Dedifferentiated amniotic fluid mesenchymal stem cell (primary cell): ENCODE measurements at regions not wholly inside any gene's neighbourhood (a gene's known extent, or its start where the extent isn't known, plus 50 kb on each side); places are given as distances from the start of the nearest gene placed in this dataset.
"Not testable (repeated sequence)": the region's sequence is repeated elsewhere in the genome, so short reads cannot be mapped to it uniquely, and the experiment has no call there.

Source experiments
- DNase-seq: peaks from one replicate; pipeline ENCODE4 v3.0.0-alpha.2; 2016; ENCODE audit errors: extremely low spot score

DNA sequence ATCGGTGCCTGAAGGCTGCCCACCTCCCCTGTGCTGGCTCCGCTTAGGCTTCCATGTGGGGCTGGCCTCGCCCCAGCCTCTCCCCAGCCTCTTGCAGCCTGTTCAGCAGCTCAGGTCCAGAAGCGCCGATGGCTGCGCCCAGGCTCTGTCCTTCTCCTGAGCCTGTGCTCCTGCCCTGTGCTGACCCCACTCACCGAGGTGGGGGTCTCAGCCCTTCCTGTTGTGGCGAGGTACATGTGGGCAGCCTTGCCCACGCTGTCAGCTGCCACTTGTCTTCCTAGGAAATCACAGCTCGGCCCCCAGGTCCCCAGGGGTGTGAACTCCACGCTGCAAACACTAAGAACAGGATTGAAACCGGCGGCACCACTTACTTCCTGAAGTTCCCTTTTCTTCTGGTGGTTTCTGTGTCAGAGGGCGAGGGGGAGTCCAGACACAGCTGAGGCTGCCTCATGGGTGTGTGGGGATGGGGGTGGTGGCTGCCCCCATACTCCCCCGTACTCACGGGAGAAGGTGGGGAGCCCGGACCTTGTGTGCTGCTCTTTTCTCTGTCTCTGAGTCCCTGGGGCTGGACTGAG, 249.1 kb downstream of the TMEM121 start:
- not testable (repeated sequence) for DNase-seq

DNA sequence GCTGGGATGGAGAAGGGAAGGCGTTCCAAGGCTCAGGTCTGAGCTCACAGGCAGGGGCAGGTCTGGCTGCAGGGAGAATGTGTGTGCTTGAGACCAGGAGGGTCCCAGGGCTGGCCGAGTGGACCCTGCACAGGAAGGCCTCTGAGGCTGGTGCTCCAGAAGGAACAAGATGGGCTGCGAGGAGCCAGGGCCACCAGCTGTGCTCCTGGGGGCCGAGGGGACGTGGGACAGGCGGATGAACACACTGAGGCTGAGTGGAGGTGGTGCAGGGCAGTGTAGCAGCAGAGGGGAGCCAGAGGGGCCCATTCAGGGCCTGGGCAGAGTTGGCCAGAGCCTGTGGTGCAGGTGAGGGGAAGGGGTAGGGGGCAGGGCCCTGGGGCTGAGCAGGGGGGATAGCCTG, 249.7 kb downstream of the TMEM121 start:
- not testable (repeated sequence) for DNase-seq

DNA sequence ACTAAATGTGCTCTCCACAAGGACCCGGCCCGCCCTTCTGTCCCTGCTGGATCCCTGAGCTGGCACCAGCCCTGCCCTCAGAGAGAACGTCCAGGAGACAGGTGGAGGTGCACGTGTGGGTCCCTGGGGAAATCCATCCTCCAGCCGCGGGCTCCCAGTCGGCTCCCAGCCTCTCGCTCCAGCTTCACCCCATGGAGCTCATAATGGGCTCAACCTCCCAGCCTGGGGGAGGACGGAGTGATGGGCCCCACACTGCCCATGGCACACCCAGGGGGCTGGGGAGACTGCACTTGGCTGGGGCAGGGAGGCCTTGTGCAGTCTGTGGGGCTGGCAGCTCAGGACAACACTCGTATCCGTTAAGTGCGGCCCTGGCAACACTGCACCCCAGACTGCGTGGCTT, 250.5 kb downstream of the TMEM121 start:
- no peak for DNase-seq

DNA sequence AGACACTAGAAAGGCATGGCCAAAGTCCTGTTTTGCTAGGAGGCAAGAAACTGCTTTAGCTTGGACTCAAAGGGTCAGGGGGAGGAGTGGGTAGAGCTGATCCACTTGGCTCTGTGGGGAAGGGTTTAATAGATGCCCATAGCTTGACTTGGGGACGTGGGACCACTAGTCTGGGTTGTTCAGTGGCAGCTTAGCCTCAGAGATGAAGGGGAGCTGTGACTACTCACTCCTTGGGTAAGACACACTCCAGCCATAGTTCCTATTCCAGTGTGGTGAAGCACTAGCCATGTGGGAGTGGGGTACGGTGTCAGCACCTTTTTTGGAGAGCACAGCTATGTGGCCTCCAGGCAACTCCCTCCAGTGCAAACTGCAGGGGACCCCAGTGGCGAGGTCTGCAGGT, 257.3 kb downstream of the TMEM121 start:
- no peak for DNase-seq

DNA sequence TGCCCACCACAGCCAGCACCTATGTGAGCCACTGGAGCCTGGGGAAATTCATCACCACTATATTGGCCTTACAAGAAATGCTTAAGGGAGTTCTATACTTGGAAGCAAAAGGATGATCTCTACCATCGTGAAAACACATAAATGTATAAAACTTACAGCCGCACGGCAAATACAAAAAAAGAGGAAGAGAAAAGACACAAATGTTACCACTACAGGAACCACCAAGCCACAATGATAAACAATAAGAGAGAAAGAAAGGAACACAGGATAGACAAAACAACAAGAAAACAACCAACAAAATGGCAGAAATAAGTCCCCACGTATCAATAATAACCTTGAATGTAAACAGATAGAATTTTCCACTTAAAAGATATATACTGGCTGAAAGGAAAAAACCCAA, 267.5 kb downstream of the TMEM121 start:
- DNase-seq = no peak

DNA sequence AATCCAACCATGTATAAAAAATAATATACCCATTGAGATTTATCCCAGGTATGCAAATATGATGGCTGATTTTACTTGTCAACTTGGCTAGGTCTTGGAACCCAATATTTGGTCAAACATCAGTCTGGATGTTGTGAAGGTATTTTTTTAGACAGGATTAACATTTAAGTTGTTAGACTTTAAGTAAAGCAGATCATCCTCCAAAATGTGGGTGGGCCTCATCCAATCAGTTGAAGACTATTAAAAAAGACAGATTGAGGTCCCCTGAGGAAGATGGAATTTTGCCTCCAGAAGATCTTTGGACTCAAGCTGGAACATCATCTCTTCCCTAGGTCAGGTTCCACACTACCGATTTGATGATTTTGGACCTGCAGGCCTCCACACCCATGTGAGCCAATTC, 271.2 kb downstream of the TMEM121 start:
- DNase-seq = no peak

DNA sequence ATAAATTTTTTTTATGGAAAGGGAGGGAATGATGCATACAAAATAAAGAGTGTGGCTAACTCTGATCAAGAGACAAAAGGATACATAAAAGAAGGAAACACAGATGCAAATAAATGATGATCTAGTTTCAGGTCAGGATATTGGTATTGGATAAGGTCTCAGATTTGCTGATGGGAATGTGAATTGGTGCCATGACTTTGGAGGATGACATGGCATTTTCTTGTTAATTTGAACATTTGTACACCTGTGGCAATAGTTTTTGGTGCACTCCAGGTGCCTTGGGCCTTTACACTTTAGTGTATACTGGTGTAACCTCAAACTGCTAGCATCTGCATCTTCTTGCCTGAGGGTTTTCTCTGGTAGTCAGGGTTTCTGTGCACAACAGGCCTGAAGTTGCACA, 279.3 kb downstream of the TMEM121 start:
- no peak for DNase-seq

DNA sequence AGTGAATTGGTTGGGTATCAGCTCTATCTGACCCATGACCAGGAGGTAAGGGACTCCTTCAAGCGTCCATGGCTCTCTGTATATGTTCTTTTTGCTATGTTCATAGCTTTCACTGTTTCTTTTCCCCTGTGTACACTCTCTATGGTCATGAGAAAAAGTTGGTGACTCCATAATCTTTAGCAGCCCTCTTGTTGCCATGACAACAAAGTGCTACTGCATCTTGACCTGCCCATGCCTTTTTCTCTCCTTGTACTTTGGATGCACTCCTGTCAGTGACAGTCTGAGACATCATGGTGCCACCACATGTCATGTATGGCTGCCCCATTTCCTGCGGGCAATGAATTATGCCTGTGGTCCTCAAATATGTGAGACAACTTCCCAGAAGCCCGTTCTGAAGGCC, 280.2 kb downstream of the TMEM121 start:
- no peak for DNase-seq

DNA sequence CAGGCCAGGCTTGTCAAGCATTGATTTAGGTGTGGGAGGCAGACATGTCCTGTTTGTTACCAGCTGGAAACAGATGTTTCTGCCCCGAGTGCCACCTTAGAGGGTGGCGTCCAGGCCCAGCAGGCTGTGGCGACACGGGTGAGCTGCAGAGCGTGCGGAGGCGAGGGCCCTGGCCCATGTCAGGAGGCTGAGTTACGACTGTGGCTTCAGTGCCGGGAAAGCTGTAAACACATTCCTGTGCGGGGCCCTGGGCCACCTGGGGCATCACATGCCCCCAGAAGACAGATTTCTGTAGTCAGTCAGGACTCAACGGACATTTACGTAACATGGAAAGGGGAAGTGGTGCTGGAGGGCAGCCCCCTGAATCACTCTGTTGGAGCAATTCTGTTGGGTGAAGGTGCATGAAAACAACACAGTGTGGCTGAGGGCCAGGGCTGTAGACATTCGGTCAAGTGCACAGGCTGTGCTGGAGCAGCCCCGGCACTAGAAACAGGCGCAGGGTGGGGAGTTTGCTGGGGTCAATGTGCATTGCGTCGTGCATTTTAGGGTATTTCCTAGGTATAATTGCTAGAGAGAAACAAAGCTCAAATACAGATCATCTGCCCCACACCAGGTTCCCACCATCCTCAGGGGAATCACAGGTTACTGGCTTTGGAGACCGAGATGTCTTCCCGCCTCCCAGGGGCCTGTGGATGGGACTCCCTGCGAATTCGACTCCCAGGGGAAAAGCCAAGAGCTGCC, 291.8 kb downstream of the TMEM121 start:
- DNase-seq = no peak

DNA sequence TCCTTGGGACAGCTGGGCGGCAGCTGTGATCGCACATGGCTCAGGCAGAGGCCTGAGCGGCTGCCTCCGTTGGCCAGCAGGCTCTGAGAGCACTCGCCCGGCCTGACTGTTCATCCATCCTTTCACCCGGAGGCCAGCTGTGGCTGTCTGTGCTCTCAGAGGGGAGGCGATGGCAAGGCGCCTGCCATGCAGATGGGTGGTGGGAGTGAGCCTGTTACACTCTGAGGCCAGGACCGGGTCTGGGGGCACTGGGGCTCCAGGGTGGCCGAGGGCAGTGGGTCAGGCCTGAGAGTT, 292.3 kb downstream of the TMEM121 start:
- no peak for DNase-seq

DNA sequence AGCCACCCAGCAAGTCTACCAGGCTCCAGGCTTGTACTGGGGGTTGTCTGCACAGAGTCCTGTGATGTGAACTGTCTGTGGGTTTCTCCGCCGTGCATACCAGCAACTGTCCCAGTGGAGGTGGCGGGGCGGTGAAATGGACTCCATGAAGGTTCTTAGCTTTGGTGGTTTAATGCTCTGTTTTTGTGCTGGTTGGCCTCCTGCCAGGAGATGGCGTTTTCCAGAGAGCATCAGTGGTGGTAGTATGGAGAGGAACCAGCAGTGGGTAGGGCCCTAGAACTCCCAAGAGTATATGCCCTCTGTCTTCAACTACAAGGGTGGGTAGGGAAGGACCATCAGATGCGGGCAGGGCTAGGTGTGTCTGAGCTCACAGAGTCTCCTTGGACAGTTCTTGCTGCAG, 303.8 kb downstream of the TMEM121 start:
- no peak for DNase-seq

DNA sequence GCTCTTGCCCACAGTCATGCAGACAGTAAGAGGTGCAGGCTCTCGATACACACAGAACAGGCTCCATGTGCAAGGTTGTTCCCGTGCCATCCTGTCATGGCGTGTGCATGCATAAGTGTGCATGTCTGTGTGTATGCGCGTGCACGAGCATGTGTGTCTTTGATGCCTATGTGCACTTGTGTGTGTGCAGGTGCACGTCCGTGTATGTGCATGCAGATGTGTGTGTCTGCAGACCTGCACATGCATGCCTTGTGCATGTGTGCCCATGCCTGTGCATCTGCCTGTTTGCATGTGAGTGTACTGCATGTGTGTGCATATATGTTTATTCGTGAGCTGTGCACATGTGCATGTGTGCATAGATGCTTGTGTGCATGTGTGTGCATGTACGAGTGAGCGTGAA, 309.8 kb downstream of the TMEM121 start:
- no peak for DNase-seq

DNA sequence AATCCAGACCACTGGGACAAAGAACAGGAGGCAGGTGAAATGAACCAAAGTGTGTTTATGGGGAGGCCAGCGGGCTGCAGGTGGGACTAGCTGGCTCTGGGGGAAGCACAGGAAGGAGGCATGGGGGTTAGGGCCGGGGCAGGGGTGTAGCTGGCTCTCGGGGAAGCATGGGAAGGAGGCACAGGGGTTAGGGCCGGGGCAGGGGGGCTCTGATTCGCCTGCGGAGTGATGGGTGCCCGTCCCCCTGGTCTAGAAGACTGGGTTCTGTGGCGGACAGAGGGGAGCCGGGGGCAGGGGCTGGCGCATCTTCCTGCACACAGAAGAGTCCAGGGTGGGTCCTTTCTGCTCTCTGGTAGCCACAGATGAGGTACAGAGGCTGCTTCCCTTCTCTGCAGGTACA, 310.3 kb downstream of the TMEM121 start:
- DNase-seq = no peak

DNA sequence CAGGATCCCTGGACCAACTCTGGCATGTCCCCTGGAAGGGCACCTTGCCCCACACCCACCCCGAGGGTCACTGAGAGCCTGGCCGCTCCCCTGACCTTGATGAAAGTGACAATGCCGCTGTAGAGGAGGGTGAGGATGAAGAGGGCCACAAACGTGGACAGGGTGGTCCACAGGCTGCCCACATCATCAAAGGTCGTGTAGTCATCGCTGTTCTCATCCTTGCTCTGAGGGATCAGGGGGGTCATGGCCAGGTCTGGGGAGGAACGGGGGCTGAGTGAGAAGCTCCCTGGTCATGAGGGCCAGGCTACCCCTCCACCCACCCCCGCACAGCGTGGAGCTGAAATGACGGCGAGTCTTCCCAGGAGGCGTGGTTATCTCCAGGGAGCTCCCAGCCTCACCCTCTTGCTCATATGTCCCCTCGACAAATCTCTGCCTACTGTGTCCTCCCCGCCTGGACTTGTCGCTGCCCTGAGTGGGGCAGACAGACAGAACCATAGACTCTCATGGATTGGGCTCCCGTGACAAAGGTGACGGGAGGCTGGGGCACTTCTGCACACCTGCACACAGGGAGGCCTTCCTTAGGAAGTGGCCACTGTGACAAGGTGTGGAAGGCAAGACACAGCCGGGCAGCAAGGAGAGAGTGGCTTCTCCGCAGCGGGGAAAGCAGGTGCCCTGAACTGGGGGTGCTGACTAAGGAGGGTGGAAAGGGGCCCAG, 311.1 kb downstream of the TMEM121 start:
- no peak for DNase-seq

DNA sequence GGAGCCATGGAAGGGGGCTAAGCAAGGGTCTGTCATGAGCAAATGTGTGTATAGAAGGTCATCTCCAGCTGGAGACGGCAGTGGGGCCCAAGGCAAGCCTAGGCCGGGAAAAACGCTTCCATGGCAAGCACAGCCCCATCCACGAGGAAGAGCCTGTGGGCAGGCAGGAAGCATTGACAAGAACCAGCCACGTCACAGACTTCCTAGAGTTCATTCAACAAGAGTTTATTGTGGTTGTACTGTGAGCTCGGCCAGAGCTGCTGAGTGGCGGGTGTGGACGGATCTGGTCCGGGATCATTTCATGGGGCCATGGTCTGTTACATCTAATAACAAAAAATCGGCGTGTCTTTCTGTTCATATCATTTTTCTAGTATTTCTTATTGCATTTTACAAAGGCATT, 311.7 kb downstream of the TMEM121 start:
- DNase-seq = no peak

DNA sequence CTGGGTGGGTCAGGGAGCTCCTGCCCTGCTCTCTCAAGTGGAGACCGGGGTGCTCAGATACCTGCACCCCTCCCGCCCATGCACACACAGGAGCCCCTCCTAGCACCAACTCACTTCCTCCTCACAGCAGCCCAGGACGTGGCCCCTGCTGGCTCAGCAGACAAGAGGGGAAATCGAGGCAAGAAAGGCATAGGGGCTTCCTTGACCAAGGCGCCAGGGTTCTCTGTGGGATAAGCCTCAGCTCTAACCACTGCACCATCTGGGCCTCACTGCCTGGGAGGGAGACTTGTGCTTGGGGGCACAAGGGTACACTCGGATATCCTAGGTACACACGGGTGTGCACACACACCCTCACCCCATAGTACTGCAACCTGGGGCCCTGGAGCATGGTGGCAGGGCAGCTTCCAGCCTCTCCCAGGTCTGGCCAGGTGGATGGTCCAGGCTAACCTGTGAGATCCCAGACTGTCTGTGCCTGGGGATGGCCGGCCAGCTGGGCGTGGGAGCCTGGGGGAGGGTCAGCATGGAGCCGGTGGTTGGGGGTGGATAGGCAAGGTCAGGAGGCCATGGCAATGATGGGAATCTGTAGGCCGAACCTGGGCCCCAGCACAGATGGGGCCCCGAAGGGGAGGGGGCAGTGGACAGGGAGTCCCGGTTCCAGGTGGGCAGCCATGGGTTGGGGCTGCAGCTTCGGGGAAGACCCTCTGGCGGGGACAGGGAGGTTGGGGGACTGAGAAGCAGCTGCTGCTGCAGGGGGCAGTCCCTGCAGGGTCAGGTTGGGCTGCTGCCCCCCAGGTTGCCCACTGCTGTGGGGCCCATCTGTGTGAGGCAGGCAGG, 312.4 kb downstream of the TMEM121 start:
- no peak for DNase-seq

DNA sequence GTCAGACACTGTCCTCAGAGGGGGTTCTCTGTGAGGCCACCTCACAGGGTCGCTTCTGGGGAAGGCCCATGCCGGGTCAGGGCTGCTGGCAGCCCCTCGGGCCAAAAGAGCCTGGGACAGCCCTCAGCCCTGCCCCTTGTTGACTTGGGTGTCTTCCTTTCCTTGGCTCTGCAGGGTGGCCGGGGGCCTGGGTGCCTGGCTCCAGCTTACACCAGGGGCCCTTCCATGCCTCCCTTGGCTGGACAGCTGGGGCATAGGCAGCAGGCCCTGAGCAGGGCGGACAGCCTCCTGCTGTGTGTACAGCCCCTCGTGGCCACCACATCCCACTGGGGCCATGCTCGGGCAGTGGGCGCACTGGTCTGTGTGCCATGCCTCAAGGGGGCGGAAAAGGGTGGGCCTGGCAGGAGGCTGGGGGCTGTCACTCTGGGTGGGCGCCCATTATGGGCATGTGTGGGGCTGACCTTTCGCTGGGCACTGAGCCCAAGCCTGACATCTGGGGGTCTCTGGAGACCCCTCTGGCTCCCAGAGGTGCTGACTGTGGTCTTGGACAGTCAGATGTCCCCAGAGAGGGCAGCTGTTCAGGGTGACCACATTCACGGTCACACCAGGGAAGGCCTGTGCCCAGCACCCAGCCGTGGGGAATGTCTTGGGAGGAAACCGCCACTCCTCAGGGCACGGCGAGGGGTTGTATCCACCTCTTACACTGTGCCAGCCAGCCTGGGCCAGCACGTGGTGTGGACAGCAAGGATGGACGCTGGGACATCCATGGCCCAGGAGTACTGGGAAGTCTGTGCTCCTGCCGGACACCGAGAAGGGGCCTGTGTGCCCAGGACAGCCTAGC, 313.3 kb downstream of the TMEM121 start:
- DNase-seq = no peak

DNA sequence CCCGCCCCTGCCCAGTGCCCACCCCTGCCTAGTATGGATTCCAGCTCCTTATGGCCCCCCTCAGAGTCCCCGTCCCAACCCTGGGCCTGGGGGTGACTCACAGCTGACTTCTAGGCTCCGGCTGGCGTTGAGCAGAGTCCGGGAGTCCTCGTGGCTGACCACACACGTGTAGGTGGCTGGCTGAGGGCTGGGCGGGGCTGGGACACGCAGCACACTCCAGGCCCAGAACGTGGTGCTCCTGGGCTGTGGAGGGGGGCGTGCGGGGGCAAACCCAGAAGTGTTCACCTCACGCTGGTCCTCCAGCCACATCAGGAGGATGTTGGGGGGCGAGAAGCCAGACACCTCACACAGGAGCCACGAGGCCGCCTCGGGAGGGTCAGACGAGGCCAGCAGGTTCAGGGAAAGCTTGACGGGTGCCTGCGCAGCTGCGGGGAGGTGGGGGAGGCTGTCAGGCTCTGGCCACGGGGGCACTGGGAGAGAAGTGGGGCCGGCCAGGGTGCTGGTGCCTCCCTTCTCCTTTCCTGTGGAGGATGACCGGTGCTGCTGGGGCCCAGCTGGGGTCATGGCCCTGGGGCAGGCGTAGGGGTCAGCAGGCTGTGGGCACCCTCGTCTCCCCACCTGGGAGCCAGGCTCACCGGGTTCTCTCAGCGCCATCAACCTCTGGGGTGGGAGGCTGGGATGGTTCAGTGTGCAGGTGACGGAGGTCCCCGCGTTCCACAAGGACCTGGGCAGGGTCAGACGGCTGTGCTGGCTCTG, 314.1 kb downstream of the TMEM121 start:
- DNase-seq = no peak

DNA sequence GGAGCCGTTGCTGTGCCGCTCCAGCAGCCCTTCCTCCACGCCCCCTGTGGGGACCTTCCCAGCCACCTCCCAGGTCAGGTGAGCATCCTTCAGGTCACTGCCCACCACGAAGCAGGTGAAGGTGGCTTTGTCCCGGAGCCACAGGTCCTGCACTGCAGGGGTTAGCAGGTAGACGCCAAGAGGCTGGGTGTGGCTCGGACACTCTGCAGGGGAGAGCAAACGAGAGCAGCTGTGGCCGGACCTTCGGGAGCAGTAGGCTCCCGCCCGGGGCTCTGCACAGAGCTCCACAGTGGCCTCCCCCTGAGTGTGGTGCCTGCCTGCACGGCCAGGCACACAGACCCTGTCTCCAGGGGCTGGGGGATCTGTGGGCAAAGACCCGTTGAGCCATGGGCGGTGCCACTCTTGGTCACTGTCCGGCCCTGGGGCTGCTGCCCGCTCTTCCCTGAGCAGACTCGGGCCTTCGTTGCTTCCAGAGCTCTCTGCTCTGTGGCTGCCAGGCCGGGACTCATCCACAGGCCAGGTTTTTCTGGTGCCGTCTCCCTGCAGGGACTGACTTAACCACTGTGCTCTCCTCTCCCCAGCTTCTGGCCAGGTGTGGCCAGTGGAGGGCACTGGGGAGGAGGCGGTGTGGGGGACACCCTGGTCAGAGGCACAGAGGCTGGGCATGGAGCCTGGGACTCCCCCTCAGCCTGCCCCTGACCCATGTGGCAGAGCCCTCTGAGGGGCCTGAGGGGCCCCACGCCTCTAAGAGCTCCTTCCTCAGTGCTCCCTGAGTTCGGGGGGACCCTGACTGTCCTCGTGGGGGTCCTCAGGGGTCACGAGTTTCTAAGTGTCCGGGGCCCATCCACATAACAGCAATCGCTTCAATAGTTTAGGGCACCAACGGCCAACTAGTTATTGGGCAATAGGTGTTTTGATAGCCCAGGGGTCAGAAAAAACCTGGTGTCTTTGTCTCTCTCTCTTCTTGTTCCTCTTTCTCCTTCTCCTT, 314.9 kb downstream of the TMEM121 start:
- DNase-seq = no peak

DNA sequence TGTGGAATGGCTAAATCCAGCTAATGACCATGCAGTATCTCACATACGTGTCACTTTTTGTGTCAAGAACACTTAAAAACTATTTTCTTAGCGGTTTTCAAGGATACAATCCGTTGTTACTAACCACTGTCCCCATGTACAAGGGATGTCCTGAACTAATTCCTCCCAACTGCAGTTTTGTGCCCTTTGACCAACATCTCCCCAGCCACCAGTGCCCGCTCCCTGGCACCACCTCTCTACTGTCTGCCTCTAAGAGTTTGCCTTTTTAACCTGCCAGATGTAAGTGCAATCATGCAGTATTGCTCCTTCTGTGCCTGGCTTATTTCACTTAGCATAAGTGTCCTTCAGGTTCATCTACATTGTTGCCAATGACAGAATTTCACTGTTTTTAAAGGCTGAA, 315.7 kb downstream of the TMEM121 start:
- no peak for DNase-seq
